Right lobe of liver (tissue), 4 donors: ENCODE measurements at regions not wholly inside any gene's neighbourhood (a gene's known extent, or its start where the extent isn't known, plus 50 kb on each side); places are given as distances from the start of the nearest gene placed in this dataset.

Source experiments
- CTCF ChIP-seq, 4 donors: fragments of 200-600 bp in 3 of 4; fragments of 450-650 bp in 1 of 4; IDR thresholded peaks; one replicate each; pipeline versions ENCODE4 v1.5.1 to v1.8.0; 2016 to 2022; ENCODE audit warnings: antibody characterized with exemption in 4 of 4, mild to moderate bottlenecking in 2 of 4
- POLR2A ChIP-seq: fragments of 450-650 bp; IDR thresholded peaks from one replicate; pipeline ENCODE4 v1.6.1; 2017; ENCODE audit warnings: antibody characterized with exemption, mild to moderate bottlenecking
- donor health status: DM: no; HTN: no; CAD: no.
- donor health status: DM: no; HTN: no; CAD: no.
- donor health status: DM: no; HTN: yes; CAD: no.

DNA sequence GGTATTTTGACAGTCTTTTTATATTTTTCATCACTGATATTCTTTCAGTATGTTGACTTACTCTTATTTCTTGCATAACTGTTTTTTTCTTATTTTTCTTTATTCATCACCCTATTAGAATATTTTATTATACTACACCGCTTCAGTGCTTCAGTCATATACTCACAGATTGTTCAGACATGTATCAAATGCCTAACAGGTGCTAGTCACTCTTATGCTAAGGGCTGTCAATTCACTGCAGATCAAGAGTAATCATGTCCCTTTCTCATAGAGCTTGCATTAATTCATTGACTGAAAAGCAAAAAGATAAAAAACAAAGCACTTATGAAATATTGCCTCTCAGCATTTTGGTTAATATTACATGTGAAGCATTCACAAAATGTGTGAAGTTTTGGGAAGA, 1435.6 kb downstream of the STIM2 start:
- no peak for TF ChIP-seq CTCF (IDR thresholded peaks at IDR 0.05)
- no peak for TF ChIP-seq POLR2A
